AG09309 (cell line): ENCODE measurements at regions not wholly inside any gene's neighbourhood (a gene's known extent, or its start where the extent isn't known, plus 50 kb on each side); places are given as distances from the start of the nearest gene placed in this dataset.

ENCODE experiments used
- DNase-seq: peaks from one replicate; pipeline ENCODE4 v3.0.0-alpha.2; 2010; ENCODE audit warnings: low read depth
- H3K4me3 ChIP-seq: 2 replicates; pipeline ENCODE4 v1.5.1; 2011; ENCODE audit warnings: mild to moderate bottlenecking, low read depth, low read length, moderate library complexity; ENCODE audit not compliant: control insufficient read depth
- TF ChIP-seq, protein P1 (sequence below): IDR thresholded peaks from 2 replicates; pipeline ENCODE4 v1.5.1; 2011; ENCODE audit warnings: mild to moderate bottlenecking, low read depth, low read length, inconsistent platforms; ENCODE audit not compliant: insufficient read depth, control insufficient read depth; ENCODE audit errors: missing control alignments

DNA sequence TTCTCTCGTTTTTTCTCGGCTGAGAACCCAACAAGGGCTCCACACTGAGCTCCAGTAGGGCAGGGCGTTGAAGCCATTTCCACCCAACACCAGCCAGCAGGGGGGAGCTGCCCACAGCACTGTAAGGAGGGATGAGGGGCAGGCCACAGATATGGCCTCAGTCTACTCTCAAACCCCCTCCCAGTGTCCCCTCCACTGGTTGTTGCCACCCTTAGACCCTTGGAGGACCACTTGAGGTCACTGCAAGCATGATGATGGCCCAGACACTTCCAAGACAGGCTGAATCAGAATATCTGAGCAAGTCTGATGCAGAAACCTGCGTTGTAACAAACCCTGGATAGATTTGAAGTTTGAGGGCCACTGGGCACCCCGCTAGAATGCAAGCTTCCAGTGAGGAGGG is 217.0 kb upstream of the CST7 start:
- DNase-seq, result no peak
- no peak overlapping the region for H3K4me3 ChIP-seq
- TF ChIP-seq, protein P1, sequence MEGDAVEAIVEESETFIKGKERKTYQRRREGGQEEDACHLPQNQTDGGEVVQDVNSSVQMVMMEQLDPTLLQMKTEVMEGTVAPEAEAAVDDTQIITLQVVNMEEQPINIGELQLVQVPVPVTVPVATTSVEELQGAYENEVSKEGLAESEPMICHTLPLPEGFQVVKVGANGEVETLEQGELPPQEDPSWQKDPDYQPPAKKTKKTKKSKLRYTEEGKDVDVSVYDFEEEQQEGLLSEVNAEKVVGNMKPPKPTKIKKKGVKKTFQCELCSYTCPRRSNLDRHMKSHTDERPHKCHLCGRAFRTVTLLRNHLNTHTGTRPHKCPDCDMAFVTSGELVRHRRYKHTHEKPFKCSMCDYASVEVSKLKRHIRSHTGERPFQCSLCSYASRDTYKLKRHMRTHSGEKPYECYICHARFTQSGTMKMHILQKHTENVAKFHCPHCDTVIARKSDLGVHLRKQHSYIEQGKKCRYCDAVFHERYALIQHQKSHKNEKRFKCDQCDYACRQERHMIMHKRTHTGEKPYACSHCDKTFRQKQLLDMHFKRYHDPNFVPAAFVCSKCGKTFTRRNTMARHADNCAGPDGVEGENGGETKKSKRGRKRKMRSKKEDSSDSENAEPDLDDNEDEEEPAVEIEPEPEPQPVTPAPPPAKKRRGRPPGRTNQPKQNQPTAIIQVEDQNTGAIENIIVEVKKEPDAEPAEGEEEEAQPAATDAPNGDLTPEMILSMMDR, result no peak

DNA sequence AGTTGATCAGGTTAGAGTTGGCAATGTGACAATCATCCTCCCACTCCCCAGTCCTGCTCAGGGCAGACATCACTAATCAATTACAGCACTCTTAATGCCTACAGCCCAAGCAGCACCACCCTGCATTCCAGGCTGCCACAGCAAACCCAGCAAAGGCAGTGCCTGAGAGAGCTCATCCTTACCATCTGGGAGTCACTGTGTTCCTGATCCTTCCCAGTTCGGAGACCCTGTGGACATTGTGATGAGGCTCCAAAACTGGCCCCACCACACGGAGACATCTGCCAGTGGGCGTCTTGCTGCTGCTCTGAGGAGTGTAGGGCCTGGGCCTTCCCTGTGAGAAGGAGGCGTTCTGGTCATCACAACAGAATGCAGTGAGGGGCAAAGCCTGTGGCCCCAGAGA is 216.5 kb upstream of the CST7 start:
- no peak for DNase-seq
- TF ChIP-seq, protein P1, result no peak
- H3K4me3 ChIP-seq, result no peak overlapping the region

DNA sequence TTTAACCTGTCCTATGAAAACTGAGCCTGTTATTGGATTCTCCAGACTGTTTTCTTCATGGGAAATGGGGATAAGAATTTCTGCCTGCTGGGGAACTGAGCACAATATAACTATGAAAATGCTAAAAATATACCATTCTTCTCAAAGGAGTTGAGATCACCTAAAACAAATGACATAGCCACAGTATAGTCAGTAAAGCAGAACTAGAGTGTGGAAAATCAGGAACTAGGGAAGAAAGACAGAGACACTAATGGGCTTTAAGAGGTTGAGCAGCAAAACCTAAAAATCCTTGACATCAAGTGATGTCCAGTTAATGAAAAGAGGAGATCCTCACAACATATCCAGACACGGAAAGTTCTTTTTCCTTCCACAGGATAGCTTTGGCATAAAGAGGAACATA is 215.7 kb upstream of the CST7 start:
- no peak for DNase-seq
- TF ChIP-seq, protein P1, result no peak
- H3K4me3 ChIP-seq, result no peak overlapping the region

DNA sequence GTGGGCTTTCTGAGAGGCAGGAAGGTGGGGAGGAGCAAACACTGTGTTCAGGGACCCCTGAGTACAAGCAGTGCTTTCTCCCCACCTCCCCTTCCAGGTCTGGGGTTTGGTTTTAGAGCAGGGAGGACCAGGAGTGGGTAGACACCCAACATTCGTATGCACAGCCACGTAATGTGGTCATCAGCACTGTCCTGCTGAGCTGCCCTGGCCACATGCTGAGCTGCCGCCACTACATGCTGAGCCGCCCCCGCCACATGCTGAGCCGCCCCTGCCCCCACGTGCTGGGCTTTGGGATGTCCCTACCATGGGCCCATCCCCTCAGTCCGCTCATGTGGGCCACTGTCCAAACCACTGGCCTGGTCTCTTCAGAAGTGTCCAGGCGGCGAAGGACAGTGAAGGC is 214.9 kb upstream of the CST7 start:
- TF ChIP-seq, protein P1, result no peak
- no peak overlapping the region for H3K4me3 ChIP-seq
- no peak for DNase-seq

DNA sequence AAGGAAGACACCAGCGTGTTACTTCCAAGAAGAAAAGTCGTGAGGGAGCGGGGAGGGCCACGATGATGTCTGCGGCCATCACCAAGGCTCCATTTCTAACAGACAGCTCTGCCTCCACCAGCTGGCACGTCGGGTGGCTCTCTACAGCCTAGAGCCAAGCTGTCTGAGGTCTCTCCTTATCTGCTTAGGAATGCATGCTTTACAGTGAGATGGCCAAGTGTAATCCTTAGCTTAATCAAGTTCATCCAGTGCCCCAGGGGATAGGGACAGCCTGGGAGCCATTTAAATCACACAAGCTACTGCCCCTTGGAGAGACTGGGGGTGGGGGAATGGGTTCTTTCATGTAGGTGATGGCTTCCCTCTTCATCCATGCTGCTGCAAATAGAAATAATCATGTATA is 213.8 kb upstream of the CST7 start:
- TF ChIP-seq, protein P1, result no peak
- no peak overlapping the region for H3K4me3 ChIP-seq
- no peak for DNase-seq

DNA sequence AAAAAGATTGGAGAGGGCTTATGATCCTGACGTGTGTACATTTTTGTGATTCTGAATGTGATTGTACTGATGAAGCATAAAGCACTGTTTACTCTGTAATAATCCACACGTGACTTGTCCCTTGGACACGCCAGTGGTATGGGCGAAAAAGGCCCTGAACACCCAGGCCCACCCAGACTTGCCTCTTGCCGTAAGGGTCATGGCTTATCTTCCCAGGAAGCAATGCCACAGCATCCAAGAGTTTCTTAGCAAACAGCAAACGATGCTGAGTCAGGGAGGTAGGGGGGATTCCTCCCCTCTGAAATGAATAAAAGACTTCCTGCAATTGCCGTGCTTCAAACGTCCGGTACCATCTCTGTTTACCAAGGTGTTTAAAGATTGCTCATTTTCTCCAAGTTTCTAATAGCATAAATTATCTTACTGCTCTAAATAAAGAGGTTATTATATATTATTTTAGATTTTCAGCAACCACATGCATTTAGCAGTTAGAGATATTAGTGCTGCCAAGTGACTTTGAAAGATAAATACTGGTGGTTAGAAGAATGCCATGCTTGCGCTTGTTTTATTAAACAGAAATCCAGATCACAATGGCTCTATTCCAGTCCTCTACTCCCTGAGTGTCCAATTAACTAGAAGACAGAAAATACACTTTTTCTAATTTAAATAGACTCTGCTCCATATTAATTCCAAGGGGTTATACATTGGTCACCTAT is 212.8 kb upstream of the CST7 start:
- no peak overlapping the region for H3K4me3 ChIP-seq
- TF ChIP-seq, protein P1, result no peak

More for the DNA sequence above, 212.8 kb upstream of the CST7 start:
- no peak for DNase-seq
